SK-N-SH treated with all-trans-retinoic acid at 6 μM for 48 hours (cell line): ENCODE measurements at regions not wholly inside any gene's neighbourhood (a gene's known extent, or its start where the extent isn't known, plus 50 kb on each side); places are given as distances from the start of the nearest gene placed in this dataset.

Source experiments
- ARNTL ChIP-seq: fragments of 450-650 bp; formaldehyde crosslinking; IDR thresholded peaks from 2 replicates; pipeline ENCODE4 v1.5.0; 2020; ENCODE audit warnings: low read depth, mild to moderate bottlenecking, moderate library complexity, borderline replicate concordance
- ZNF70 ChIP-seq: fragments of 450-650 bp; formaldehyde crosslinking; IDR thresholded peaks from 2 replicates; pipeline ENCODE4 v1.5.0; 2020; ENCODE audit warnings: mild to moderate bottlenecking, moderate library complexity
- TF ChIP-seq, protein P1 (sequence below): fragments of 250-450 bp; sonication (Bioruptor Pico); IDR thresholded peaks from 2 replicates; pipeline ENCODE4 v1.8.0; 2020; ENCODE audit warnings: mild to moderate bottlenecking, moderate library complexity, borderline replicate concordance

DNA sequence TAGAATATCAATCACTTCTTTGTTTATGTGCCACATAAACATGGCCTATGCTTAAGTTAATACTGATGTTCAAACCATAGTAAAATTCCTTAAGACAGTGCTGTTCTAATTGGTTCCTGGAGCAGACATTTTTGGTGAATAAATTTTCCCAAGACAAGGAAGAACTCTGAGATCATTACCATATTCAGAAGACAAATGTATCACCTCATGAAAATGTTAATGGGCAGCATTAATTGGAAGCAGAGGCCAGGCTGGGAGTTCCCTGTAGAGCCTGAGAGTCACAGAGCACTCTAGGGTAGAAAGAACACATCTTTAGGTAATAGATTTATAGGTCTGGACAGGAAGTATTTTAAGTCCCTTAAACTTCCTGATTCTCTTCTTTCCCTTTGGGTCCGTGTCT, 240.2 kb downstream of the MAN2A1 start:
- TF ChIP-seq ZNF70: no peak
- TF ChIP-seq ARNTL (CRISPR knock-in tag): no peak
- TF ChIP-seq, protein P1, sequence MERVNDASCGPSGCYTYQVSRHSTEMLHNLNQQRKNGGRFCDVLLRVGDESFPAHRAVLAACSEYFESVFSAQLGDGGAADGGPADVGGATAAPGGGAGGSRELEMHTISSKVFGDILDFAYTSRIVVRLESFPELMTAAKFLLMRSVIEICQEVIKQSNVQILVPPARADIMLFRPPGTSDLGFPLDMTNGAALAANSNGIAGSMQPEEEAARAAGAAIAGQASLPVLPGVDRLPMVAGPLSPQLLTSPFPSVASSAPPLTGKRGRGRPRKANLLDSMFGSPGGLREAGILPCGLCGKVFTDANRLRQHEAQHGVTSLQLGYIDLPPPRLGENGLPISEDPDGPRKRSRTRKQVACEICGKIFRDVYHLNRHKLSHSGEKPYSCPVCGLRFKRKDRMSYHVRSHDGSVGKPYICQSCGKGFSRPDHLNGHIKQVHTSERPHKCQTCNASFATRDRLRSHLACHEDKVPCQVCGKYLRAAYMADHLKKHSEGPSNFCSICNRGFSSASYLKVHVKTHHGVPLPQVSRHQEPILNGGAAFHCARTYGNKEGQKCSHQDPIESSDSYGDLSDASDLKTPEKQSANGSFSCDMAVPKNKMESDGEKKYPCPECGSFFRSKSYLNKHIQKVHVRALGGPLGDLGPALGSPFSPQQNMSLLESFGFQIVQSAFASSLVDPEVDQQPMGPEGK (CRISPR knock-in tag): no peak
